ENCODE measurements at regions not wholly inside any gene's neighbourhood (a gene's known extent, or its start where the extent isn't known, plus 50 kb on each side); places are given as distances from the start of the nearest gene placed in this dataset.

DNA sequence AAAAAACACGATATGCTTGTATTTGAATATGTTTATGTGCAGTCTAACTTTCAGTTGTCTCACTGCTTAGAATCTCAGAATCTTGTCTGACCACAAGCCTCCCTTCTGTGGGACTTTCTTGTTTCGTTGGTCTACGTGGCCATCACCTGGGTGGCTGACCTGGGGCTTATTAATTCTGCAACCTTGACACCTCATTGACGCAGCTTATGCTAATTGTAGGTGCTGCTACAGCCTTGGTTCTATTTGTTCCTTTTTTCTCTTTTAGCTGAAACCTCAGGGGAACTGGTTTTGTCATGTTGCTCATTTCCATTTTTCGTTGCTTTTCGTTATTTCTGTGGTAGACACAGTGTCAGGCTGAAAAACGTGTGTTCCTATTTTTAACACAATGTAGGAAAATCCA, 273.7 kb downstream of the SLC4A3 start:
- DNase-seq, result no peak
- no peak overlapping the region for H3K4me3 ChIP-seq
- no peaks in the 10 kb centered on the region for H3K9me3 ChIP-seq
- no peak for TF ChIP-seq POLR2A (IDR thresholded peaks at IDR 0.05)
- H3K4me1 ChIP-seq, result no peaks in the 10 kb centered on the region
- no peak overlapping the region for H3K27ac ChIP-seq
- WGBS, 2 donors, result 53 to 61% methylated on average over 7 of the region's 7 CpGs
- ATAC-seq, result no peak
- intact Hi-C loops (cut with DNase I), result no loop called here
- no peaks in the 10 kb centered on the region for H3K27me3 ChIP-seq
- no peaks in the 10 kb centered on the region for H3K36me3 ChIP-seq (replicated peaks in 1 of 2; ENCODE audit: insufficient read depth in 1 of 2, low read depth in 2 of 2)

- DNase-seq (no peak), ATAC-seq (no peak)
- H3K27me3 ChIP-seq, result no peaks in the 10 kb centered on the region
- WGBS, 2 donors, result 19% methylated on average over 10 of the region's 10 CpGs
- H3K36me3 ChIP-seq (replicated peaks in 1 of 2; ENCODE audit: insufficient read depth in 1 of 2, low read depth in 2 of 2), result no peaks in the 10 kb centered on the region
- intact Hi-C loops (cut with DNase I), result no loop called here
- no peak overlapping the region for H3K4me3 ChIP-seq
- no peak overlapping the region for H3K27ac ChIP-seq
- no peaks in the 10 kb centered on the region for H3K9me3 ChIP-seq
- H3K4me1 ChIP-seq, result no peaks in the 10 kb centered on the region
- TF ChIP-seq CTCF (IDR thresholded peaks at IDR 0.05) (no peak), POLR2A (IDR thresholded peaks at IDR 0.05) (no peak)
Measured at GRCh38 chr2:219902891-219903552, 275.6 kb downstream of the SLC4A3 start.

DNA sequence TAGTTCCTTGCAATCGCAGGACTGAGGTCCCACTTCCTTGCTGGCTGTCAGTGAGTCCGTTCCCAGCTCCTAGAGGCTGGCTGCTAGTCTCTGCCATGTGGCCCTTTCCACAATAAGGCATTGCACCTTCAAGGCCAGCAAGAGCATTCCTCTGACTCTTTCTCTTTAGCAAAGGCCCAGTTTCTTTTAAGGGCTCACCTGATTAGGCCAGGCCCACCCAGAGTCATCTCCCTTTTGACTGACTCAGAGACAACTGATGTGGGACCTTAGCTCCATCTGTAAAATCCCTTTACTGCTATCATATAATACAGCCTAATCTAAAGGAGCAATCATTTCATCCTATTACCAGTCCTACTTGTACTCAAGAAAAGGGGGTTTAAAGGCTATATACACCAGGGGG, 278.2 kb downstream of the SLC4A3 start:
- no peaks in the 10 kb centered on the region for H3K27me3 ChIP-seq
- no peak for DNase-seq
- intact Hi-C loops (cut with DNase I), result no loop called here
- no peak overlapping the region for H3K4me3 ChIP-seq
- no peak for TF ChIP-seq CTCF (IDR thresholded peaks at IDR 0.05)
- TF ChIP-seq POLR2A (IDR thresholded peaks at IDR 0.05), result no peak
- no peaks in the 10 kb centered on the region for H3K4me1 ChIP-seq
- no peaks in the 10 kb centered on the region for H3K9me3 ChIP-seq
- H3K36me3 ChIP-seq (replicated peaks in 1 of 2; ENCODE audit: insufficient read depth in 1 of 2, low read depth in 2 of 2), result no peaks in the 10 kb centered on the region
- WGBS, 2 donors, result 89% methylated on average over 2 of the region's 2 CpGs; no CpG with 5 or more reads in 1 of the 2 donors
- no peak overlapping the region for H3K27ac ChIP-seq
- ATAC-seq, result no peak

DNA sequence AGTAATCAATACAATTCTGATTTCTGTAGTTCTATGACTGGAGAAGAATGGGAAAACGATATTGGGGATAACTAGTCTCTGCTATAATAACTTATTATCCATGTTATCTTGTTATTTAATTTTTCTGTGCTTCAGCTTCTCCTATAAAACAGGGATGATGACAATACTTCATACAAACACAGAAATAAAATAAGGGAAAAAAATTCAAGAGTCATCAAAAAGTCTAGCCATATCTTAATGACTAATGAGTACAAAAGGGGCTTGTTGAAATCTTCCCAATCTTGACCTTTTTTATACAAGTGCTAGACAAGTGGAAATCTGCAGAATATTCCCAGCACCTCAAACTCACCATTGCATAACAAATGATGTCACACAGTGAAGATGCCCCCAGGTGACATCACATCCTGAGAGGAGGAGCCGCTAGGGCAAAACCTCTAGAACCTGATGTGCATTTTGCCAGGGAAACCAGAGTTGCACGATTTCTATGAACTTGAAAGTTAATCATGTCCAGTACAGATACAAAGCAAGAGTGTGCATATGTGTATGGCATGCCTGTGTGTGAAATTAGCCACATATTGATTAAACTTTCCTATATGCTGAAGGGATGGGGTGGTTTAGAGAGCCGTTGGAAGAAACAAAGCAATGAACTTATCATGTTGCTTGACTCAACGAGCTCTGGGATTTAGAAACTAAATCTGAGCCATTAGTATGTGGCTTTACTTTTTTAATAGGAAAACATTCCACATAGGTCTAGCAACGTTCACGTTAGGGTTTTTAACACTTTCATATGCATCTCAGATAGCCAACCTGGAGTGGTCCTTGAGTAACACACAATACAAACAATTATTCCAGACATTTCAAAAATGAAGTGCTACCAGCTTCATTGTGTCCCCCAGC, 278.9 kb downstream of the SLC4A3 start:
- Histone ChIP-seq H3K36me3 (replicated peaks in 1 of 2; ENCODE audit: insufficient read depth in 1 of 2, low read depth in 2 of 2) (no peaks in the 10 kb centered on the region), H3K27me3 (no peaks in the 10 kb centered on the region), H3K27ac (no peak overlapping the region), H3K4me1 (no peaks in the 10 kb centered on the region), H3K9me3 (no peaks in the 10 kb centered on the region), H3K4me3 (no peak overlapping the region)
- ATAC-seq, result no peak
- DNase-seq, result no peak
- TF ChIP-seq CTCF (IDR thresholded peaks at IDR 0.05), result no peak
- 52 to 53% methylated on average over 7 of the region's 7 CpGs for WGBS, 2 donors
- intact Hi-C loops (cut with DNase I), result no loop called here

DNA sequence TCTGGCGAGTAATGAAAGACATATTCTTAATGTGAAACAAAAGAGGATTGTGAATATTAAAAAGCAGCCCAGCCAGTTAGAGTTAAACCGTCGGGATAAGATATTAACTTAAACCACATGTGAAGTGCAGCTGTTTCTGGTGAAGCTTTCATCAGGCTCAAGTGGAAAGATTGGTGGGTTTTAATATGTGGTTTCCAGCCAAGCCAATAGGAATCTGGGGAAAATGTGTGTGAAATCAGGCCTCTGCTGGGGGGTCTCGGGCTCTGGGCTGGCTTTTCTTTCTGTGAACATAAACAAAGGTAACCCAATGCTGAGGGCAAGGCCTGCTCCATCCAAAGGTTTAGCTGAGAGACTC, 279.6 kb downstream of the SLC4A3 start:
- no peak overlapping the region for H3K27ac ChIP-seq

More for the DNA sequence above, 279.6 kb downstream of the SLC4A3 start:
- intact Hi-C loops (cut with DNase I), result no loop called here
- TF ChIP-seq CTCF (IDR thresholded peaks at IDR 0.05), result no peak
- no peak for TF ChIP-seq POLR2A (IDR thresholded peaks at IDR 0.05)
- Histone ChIP-seq H3K9me3 (no peaks in the 10 kb centered on the region), H3K4me3 (no peak overlapping the region), H3K27me3 (no peaks in the 10 kb centered on the region), H3K4me1 (no peaks in the 10 kb centered on the region), H3K36me3 (replicated peaks in 1 of 2; ENCODE audit: insufficient read depth in 1 of 2, low read depth in 2 of 2) (no peaks in the 10 kb centered on the region)
- DNase-seq (no peak), ATAC-seq (no peak)
- WGBS, 2 donors, result 41 to 45% methylated on average over 4 of the region's 4 CpGs

All from body of pancreas (tissue), 4 donors.